Suppressor macrophage treated with lipopolysaccharide for 4 hours (primary cell): ENCODE measurements at regions not wholly inside any gene's neighbourhood (a gene's known extent, or its start where the extent isn't known, plus 50 kb on each side); places are given as distances from the start of the nearest gene placed in this dataset.
A peak's percentile ranks its signal among the peaks of the same experiment; 100 is the strongest.

Experiments
- DNase-seq: peaks from one replicate; pipeline ENCODE4 v3.0.0-alpha.2; 2020

DNA sequence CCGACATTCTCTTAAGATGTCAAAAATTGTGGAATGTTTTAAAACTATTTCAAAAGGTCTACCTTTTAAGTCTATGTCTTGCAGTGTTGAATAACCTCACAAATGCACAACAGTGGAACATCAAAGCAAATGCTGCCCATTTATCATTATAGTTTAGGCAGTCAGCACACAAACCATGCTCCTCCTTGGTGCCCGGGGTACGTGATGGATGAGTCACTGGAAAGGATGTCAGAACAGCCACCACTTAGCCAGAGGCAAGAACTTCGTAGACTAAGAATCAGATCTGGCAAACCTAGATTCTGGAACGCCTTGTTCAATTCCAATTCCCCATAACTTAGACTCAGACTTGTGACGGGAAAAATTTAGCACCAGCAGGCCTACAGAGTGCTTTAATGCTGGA, 343.6 kb downstream of the FGF9 start:
- no peak for DNase-seq

DNA sequence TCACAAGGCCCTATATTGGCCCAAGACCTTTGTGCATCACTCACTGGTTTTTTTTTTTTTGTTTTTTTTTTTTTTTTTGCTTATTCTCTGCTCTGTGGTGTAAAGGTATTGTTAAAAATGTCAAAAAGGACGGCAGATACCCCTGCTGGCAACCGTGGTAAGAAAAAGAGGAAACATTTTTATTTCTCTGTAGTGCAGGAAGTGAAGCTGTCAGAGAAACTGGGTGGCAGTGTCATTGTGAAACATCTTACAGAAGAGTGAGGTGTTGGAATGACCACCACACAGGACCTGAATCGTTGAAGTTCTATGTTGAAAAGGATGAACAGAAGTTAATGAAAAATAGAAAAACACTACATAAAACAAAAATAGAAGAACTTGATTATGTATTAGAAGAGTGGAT, 346.4 kb downstream of the FGF9 start:
- DNase-seq = peak; percentile 15

DNA sequence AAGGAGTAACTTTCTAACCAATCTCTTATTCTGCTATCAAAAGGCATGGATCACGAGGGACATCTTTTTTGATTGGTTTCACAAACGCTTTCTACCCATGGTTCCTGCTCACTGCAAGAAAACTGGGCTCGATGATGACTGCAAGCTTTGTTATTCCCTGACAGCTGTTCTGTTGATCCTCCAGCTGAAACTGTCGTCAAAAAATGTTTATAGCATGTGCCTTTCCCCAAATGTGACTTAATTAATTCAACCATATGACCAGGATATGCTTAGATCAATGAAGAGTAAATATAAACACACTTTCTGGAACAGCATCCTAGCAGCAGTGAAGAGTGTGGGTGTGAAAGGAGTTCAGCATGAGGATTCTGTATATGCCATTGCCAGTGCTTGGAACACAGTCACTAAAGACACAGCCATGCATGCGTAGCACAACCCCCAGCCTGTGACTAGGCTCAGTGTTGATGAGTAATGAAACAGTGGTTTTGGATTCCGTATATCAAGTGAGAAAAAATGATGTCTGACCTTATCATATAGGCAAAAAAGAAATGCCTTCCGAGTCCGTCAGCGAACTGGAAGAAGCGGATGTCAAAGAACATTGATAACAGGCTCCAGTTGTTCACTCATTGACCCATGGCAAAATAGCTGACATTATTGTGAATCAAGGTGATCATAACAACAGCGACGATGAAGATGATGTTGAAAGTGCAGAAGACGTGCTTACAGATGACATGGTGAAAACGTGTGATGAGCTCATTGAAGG, 347.4 kb downstream of the FGF9 start:
- DNase-seq = no peak

DNA sequence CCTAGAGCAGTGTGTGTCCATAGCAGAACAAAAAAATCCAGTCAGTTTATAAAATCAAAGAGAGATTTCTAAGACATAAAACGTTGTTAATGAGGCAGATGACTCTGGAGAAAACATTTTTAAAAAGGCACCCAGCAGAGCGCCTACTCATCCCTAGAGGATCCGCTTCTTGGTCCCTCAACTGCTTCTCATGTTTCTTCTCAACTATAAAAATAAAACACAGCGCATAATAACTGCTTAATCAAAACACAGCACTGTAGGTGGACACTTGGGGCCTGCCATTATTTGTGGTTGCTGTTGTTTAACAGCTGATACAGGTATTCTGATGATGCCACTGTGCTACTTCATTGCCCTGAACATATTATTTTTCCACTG, 347.9 kb downstream of the FGF9 start:
- no peak for DNase-seq

DNA sequence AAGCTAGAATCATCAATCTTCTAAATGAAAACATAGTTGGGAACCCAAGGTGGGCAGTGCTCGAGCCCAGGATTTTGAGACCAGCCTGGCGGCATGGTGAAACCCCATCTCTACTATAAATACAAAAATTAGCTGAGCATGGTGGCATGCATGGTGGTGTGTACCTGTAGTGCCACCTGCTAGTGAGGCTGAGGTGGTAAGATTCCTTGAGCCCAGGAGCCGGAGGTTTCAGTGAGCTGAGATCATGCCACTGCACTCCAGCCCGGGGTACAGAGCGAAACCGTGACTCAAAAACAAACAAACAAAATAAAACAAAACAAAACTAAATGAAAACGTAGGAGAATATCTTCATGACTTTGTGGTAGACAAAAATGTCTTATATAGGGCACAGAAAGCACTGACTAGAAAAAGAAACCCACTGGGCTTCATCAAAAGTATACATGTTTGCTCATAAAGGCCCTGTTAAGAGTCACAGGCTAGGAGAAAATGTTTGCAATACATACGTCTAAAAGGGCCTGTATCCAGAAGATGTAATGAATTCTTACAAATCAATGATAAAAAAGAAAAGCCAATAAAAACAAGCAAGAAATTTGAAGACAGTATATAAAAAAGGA, 353.6 kb downstream of the FGF9 start:
- no peak for DNase-seq

DNA sequence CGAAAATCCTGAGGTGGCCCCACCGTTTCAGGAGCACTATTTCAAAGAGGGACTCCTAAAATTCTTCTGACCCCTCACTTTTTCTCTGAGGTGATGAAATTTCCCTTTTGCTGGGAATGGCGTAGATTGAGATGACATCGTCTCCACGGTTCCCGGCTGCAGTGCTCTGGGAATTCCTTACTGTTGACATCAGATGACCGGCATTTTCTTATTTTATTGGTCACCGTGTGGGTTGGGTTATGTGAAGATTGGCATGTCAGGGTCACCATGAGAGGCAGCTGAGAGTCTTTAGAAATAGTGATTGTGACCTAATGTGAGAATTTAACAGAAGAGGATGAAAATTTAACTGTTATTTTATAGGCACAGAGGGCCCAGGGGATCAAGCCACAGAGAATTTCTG, 356.7 kb downstream of the FGF9 start:
- DNase-seq = no peak

DNA sequence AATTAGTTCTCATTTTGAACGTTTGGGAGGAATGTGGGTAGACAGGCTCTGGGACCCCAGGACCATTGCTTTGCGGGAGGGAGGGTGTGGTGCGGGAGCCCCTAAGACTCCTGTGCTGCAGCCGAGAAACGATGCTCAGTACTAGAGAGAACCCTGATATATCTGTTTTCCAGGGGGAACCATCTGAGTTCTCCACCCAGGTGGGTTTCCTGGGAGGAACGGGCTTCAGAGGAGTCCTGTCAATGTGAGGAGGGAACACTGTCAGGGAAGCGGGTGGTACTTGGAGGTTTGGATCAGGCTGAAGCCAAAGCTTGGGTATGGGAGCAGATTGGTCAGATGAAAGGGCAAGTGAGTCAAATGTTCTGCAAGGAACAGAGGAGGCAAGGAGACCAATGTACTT, 358.0 kb downstream of the FGF9 start:
- no peak for DNase-seq

DNA sequence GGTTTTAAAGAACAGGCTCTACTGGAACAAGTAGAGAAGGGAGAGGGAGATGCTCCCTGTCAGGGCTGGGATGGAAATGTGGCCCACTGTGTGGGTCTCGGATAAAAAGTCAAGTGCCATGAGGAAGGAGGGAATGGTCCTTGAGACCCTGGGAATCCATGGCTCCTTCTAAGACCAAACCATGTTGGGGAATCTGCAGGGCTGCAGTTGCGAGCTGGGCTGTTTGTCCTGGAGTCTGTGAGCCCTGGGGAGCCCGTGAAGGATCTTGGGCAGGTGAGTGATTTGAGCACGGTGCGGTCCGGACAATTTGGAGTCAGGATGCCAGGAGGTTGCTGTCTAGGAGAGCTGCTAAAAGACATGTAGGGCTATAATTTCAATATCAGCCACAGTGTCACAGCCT, 359.4 kb downstream of the FGF9 start:
- no peak for DNase-seq

DNA sequence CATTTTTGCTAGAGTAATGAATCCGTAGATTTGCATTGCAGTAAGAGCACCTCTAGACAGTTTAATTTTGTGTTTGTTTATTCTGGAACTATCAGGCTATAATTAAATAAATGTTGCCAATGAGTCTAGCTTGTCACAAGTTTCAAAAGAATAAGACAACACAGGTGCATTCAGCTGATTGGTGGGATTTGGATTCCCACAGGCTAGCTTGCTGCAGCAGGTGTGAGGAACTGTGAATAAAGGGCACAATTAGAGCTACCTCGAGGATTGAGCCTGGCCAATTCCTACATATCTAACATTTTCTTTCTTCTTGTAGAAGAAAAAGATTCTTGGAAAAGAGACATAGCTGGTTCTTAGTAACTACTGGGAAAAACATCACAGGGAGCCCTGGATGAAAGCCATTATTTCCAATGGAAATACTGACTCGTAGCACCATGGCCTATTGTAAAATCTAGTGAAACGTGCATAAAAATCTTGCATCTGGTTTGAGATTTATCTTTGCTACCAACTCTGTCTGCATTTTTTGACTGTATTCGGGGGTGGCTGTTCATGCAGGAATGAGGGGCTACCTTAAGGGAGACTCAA, 360.9 kb downstream of the FGF9 start:
- DNase-seq = no peak

DNA sequence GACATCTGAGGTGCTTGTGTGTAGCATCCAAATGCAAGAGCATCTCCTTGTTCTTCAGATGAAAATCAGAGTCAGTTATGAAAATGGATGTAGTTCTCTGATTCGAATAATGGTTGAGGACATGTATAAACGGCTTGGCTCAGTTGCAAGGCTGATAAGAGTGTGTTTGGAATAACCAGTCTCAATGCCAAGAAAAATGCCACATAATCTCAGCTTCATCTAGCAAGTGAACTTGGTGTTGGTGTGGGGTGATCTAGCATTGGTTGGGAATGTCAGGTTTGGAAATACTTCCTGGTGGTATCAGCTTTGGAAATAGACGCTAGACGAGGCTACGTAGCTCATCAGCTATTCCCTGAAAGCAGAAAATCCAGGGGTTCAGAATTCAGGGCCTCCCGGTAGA, 362.0 kb downstream of the FGF9 start:
- DNase-seq = no peak

DNA sequence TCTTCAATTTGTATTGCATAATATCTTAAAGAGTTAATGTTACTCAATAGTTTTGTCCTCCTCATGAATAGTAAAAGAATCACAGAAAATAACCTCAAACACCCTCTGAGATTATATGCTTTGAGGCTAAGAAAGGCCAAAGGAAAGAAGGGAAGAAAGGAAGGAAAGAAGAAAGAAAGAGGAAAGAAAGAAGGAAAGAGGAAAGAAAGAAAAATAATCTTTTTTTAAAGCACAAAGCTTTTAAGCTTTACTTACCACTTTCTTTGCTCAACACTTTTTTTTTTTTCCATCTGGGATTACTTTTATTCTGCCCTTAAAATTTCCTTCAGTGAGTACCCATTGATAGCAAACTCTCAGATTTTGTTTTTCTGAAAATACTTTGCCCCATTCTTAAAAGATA, 369.1 kb downstream of the FGF9 start:
- no peak for DNase-seq

DNA sequence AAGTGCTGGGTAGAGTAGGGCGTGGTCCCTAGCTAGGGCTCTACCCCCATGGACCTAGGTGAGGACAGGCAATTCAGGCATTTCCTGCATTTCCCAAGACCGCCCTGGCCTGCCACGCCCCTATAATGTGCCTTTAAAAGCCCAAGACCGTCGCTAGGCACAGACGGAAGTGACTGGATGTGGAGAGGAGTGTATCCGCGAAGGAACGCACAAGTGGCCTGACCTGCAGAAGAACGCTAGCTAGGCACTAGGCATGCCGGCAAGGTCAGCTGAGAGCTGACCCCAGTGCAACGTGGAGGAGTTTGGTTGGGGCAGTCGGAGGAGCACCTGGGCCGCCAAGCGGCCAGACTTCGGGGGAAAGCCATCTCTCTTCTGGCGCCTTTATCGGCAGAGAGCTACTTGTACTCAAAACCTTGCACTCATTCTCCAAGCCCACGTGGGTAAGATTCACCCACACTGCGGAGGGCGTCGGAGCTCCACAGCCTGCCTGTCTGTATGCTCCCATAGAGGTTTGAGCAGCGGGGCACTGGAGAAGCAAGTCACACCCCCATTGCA, 370.0 kb downstream of the FGF9 start:
- DNase-seq = no peak

DNA sequence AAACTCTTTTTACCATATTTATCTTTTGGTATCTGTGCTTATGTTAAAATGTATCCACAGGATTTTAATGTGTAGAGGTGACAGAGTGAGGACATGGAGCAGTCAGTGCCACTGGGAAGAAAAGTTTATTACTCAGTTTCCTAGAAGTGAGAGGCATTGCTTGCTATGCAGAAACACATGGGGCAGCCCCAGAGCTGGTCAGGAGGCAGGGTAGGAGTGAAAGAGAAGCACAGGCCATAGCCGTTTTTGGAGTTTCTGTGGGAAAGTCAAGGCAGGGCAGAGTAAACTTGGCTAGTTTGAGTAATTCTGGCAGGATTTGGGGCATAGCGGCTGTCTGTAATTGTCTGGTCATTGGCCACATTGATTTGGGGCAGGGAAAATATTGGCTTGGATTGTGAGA, 370.9 kb downstream of the FGF9 start:
- DNase-seq = no peak

DNA sequence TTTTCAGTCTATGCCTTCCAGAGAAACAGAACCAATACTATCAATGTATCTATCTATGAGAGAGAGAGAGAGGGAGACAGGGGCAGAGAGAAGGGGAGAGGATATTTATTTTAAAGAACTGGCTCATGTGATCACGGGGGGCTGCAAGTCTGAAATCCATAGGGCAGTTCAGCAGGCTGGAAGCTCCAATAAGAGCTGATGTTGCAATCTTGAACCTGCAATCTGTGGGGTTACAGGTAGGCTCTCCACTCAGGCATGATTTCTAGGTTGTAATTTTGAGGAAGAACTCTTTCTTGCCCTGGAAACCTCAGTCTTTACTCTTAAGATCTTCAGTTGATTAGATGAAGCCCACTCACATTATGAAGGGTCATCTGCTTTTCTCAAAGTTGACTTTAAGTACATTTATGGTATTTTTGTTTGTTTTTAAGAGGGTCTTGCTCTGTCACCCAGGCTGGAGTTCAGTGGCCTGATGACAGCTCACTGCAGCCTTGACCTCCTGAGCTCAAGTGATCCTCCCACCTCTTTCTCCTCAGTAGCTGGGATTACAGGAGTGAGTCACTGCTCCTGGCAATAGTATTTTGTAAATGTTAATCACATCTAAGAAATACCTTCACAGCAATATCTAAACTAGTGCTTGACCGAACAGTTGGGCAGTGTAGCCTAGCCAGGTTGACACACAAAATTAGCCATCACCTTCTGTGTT, 376.4 kb downstream of the FGF9 start:
- no peak for DNase-seq

DNA sequence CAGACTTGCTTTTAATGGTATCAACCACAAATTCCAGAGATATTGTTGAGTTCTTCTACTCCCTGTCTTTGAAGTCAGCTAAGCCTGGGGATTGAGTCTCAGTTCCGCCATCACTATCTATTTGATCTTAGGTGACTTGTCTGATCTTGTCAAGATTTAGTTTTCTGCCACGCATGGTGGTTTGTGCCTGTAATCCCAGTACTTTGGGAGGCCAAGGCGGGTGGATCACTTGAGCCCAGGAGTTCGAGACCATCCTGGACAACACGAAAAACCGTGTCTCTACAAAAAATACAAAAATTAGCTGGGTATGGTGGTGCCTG, 376.9 kb downstream of the FGF9 start:
- no peak for DNase-seq

DNA sequence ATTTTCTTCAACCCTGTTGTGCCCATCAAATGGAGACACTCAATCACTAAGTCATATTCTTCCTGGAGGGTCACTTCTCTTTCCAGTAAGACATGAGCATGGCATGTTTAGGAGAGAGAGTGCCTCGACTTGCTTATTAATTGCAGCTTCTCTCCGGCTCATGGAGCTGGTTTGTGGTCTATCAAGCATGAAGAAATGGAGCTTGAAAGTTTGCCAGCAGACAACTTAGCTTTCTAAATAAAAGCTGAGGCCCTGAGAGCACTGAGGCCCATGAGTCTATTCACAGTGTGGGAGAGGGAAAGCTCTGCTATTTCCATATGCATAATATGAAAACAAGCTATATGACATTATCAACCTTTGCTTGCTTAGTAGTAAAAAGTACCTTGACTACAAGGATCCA, 378.5 kb downstream of the FGF9 start:
- DNase-seq = no peak

DNA sequence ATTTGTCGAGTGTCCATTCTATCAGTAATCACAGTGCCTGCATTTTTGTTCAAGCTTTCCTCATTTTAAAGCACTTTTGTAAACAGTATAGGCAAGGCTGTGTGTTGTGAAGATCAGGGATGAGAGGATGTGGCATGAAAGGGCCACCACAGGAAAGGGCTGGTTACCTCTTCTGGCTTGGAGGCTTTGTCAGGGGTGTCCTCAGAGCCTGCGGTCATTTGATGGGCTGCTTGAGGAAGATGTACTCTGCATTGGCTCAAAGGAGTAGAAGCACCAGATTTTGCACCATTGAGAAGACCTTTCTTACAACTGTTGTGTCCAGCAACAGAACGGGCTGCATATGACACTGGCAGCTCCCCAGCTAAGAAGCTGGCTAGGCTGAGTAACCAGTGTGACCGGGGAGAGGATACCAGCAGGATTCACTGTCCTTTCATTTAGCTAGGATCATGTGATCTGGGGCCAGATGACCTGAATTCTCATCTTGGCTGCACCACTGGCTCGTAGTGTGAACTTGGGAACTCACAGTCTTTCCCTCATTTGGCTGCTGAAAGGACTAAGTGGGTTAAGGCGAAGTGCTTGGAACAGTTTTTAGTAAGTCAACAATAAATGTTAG, 380.2 kb downstream of the FGF9 start:
- no peak for DNase-seq

DNA sequence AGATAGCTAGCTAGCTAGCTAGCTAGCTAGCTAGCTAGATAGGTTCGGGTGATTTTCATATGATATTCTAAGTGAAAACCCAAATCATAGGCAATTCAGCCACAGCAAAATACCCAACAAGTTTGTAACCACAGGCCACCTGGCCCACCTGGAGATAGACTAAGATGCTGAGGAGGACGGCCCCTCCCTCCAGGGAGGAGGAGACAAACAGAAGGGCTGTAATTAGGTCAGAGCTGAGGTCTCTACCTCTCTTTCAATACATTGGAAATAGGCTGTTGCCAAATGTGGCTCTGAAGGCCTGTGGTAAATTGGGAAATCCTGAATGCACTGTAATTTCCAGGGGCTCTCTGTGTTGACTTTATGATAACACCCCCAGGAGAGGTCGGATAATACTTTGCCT, 382.2 kb downstream of the FGF9 start:
- no peak for DNase-seq

DNA sequence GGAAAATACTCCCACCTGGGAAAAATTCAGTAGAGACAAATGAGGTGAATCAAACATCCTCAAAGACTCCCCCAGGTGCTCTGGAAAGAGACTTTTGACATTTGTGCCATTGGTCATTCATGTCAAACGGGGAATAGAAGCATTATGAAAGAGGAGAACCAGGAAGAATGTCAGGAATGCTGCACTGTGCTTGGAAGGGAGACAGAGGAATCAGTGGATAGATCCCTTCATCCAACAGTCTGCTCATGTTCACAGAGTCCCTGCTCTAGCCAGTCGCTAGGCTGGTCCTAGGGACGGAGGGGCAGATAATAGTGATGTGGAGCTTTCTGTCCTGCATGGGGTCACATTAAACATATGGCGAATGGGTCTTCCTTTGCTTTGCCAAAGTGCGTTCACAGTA, 384.4 kb downstream of the FGF9 start:
- no peak for DNase-seq

DNA sequence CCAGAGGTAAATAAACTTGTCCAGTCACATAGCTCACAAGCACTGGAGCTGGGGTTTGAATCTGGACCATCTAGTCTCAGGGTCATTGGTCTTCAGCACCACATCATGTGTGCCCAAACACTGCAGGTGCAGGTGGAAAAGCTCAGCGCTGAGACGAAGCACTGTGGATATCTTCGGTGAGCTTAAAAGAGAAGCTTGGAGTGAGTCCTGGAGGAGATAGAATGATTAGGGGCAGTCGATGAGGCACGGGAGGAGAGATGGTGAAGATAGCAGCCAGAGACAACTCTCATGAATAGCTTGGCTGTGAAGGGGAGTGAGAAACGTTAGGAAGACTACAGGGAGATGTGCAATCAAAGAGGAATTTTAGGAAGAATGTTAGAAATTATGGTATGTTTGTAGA, 389.3 kb downstream of the FGF9 start:
- no peak for DNase-seq

DNA sequence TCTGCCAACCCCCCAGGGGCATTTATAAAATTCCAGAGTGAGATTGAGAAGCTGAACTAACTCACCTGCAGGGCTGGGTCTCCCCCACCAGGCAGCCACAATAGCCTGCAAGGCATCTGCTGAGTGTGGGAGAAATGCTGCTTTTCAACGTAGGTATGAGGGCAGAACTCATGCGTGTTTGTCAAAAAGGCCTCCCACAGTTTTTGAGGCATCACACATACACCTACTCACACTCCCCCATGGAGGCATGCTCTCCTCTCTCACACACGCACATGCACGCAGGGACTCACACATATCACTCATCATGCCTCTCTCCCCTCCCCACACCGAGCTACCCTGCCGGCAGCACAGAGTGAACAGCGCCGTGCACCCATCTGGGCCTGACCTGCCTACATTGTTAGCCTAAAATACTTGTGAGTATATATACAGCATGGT, 390.5 kb downstream of the FGF9 start:
- DNase-seq = no peak

DNA sequence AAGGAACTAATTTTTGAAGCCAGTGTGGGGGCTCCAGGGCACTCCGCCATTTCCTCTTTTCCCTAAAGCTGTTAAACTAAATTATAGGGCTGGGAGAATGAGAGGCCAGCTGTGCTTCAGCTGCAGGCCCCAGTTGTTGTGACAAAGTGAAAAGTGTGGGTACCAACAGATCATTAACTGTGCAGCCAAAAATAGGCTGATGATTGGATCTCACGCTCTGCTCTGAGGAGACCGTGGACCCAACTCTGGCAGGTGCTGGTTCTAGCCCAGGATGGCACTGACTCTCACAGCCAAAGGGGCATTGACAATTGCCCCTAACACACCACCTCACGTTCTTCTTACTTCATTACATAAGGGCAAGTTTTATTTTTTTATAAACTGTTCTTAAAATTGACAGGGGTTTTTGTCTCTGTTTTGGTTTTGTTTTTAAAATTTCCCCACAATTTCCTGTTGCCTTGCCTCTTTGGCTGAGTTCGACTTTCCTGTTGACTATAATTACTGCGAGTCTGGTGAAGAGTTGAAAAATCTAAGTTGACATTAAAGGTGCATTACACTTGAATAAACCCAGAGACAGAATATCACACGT, 391.0 kb downstream of the FGF9 start:
- DNase-seq = no peak
